ENCODE measurements at regions not wholly inside any gene's neighbourhood (a gene's known extent, or its start where the extent isn't known, plus 50 kb on each side); places are given as distances from the start of the nearest gene placed in this dataset.

DNA sequence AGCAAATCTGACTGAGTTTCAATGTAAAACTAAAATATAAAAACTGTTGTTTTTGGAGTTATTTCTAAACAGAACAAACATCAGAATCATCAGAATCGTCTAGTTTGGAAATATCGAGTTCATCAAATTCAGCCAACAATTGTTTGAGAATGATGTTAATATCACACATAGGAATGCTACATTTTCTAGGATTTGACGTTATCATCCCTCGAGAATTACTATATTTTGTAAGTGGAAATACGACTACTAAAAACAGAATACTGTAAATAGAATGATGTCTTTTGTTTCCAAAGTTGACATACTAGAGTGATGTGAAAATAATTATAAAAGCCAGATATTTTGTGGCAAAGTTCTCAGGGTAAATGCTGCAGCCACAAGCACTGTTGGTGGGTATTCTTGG lies 805.9 kb downstream of the TLE1 start:
- DNase-seq = no peak

DNA sequence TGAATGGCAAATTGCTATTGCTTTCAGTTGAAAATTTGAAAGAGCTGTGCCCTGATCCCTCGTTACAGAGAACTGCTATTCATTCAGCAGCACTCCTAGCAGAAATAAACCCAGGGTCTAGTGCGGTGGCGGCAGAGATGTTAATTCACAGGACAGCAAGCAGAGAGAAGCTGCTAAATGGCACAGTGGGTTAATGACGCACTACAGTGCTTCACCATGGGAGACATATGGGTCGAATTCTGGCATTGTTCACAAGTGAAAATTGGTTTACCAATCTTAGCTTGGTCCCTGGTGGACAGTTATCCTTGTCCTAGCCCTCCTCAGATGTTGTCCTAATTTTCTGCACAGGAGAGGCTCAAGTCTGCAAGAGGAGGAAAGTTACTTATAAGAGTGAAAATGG lies 807.4 kb downstream of the TLE1 start:
- DNase-seq = no peak

DNA sequence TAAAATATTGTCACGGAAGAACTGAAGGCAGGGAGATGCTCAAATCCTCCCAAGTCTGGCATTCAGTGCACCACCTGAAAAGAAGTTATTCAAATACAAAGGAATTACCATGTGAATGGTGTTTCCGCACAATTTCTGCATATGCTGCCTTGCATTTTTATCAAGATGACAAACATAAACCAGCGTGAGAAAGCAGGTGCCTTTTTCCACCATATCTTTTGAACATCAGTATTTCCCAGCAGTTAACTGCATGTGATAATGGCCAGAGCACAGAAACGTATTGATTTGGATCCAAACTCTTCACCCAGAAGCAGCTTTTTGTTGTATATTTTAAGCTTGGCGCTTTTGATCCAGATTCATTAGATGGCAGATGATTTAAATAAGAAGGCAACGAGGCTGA lies 808.0 kb downstream of the TLE1 start:
- no peak for DNase-seq

DNA sequence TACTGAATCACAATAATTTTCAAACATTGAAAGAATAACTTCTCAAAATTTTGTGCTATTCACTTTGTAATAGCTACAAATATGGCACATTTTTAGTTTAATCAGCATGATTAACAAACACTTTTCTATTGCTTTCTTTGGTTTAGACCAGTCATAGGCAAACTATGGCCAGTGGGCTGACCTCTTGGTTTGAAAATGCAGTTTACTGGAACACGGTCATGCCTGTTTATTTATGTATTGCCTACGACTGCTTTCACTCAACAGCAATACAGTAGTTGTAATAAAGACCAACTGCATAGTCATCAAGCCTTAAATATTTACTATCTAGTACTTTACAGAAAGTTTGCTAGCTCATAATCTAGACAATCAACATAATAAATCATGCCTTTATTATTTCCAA lies 810.8 kb downstream of the TLE1 start:
- DNase-seq = no peak

DNA sequence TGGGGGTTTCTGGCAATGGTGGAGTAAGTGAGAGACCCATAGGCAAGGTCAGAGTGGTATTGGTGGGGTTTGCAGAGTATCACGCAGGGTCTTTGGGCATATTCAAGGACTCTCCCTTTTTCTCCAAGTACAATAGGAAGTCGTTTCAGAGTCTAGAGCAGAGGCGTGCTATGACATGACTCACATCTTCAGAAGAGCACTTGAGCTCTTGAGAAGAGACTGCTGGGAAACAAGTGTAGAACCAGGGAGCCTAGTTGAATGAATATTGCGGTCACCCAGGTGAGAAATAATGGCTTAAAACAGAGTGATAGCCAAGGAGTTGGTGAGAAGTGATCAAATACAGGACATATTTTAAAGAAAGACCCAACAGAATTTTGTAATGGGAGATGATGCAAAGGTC lies 813.4 kb downstream of the TLE1 start:
- no peak for DNase-seq

DNA sequence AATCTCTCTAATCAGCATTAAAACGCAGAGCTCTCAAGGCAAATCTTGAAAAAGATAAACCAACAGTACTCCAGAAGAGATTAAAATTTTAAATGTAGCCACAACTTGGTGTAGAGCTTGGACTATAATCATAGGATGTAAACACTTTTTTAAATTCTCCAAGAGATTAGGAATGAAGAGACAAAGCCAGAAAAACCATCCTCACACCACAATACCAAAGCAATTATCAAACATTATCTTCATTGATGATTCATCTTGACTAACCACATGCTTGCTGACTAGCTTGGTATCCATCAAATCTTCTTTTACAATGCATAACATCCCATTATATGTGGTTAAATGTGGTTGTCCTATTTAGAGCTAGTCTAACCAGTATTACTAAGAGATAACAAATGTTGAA lies 815.1 kb downstream of the TLE1 start:
- no peak for DNase-seq

DNA sequence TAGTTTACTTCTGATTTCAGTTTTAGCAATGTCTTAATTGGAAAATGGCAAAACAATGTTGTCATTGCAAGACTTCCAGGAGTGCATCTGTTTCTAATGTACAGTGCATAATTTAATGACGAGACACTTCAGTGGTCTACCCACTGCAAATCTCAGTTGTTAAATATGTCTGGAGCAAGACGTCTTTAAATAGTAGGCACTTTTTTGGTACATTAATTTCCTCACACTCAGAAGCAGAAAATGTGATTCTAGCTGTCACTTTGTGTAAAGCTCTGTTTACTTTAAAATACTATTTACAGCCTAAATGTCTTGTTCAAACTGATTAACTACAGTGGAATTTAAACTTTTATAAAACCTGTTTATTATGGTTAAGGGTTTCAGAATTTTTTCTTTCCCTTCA lies 815.5 kb downstream of the TLE1 start:
- no peak for DNase-seq

DNA sequence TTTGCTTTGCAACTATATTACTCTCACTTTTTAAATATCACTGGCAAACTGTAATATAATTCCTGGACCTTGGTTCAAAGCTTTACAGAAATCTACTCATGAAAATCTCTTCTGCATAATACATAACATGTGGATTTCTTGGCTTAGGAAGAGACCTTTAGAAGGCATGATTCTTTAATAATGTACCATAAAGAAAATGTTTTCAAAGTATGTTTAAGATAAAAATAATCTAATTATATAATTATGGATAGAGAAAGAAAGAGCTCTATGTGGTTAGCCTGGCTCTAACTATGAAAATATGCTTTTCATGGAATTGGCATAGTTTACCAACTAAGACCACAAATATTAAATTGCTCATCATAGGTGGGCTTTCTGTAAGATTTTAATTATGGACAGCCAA lies 817.8 kb downstream of the TLE1 start:
- DNase-seq = no peak

DNA sequence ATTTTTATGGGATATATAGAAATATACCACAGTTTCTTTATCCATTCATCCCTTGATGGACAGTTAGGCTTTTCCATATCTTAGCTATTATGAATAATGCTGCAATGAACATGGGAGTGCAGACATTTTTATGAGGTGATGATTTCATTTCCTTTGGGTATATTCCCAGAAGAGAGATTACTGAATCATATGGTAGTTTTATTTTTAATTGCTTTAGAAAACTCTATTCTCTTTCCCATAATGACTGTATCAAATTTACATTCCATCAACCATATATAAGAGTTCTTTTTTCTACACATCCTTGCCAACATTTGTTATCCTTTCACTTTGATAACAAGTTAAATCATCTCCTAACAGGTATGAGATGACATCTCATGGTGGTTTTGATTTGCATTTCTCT lies 821.6 kb downstream of the TLE1 start:
- no peak for DNase-seq

DNA sequence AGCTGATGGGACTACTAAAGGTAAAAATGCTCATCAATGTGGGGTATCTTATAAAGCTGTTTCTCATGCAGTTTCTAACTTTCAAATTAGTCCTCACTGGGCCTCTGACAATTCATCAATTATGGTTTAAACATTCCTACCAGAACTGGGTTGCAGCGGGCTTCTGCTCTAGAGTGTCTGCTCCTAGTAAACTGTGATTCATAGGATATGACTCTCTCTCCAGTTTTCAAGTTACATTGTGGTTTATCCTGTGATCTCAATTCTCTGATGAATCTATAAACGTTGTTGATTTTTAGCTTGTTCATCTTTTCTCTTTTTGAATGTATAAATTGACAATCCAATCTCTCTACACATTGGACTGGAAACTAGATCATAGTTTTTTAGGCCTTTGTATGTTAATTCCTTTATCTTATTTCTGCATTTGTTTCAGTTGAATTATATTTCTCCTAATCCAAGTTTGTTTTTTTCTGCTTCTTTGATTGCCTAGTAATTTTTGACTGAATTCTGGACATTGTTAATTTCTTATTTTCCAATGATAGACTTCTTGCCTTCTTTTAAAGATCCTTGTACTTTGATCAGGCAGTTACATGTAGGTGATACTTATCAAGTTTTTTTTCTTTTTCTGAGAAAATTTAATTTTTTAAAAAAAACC lies 822.6 kb downstream of the TLE1 start:
- DNase-seq = no peak

DNA sequence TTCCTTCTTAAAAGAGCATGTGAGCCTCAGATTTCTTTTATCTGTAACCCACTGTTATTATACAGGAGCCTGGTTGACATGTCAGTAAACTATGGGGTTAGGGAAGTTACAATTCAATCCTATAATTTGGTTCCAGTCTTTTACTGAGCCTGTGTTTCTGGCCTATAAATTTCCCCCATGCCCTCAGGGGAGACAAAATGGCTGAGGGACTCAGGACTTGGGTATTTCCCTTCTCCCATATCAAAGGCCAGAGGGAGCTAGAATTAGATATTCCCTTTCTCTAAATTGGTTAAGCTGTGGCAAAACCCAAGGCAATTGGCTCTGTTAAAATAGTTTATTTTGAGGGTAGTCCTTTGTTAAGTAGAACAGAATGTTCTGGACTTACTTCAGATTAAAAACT lies 823.2 kb downstream of the TLE1 start:
- DNase-seq = no peak

DNA sequence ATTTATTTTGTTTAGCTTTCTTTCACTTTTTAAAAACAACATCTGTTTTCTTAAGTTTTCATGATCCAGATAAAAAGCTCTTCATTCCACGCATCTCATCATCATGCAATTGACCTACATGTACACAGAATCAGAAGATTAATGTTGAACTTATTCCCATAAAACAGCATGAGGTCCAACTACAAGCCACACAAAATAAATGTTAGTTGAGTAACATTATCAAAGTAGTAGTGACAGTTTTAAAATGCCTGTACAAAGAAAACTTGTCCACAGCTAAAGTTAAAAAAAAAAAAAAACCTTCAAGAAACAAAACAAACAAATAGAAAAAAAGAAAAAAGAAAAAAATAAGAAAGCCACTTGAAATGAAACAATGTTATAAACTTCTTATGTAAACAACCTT lies 846.3 kb downstream of the TLE1 start:
- no peak for DNase-seq

DNA sequence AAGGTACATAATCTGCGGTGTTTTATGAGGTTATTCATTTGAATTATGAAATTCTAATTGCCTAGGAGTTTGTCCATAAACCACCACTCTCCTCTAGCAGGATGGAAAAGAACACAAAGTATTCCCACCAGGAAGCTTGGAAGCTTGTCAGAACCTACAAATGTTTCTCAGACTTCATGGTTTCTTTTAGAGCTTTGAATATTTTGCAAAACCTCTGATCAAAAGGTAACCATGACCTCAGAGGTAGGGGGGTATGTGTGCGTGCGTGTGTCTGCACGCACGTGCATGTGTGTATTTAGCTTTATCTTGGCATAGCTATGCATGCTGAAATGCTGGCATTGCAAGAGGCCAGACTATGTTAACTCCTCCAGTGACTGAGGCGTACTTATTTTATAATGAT lies 847.0 kb downstream of the TLE1 start:
- no peak for DNase-seq

DNA sequence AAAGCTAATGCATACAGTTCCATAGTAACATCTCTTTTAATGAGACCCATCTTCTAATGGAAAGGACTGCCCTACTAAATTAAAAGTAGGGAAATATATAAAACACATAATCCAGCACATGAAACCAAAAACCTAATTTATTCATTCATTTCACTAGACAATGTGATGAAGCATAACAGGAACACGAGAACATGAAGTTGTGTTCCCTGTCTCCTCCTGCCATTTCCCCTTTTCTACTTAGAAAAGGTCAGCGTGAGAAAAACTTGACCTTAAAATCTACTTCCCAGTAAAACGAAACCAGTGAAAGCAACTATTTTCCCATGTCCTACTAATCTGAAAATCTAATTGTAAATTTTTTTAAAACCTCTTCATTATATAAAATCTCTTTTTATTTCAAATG lies 847.5 kb downstream of the TLE1 start:
- DNase-seq = no peak

DNA sequence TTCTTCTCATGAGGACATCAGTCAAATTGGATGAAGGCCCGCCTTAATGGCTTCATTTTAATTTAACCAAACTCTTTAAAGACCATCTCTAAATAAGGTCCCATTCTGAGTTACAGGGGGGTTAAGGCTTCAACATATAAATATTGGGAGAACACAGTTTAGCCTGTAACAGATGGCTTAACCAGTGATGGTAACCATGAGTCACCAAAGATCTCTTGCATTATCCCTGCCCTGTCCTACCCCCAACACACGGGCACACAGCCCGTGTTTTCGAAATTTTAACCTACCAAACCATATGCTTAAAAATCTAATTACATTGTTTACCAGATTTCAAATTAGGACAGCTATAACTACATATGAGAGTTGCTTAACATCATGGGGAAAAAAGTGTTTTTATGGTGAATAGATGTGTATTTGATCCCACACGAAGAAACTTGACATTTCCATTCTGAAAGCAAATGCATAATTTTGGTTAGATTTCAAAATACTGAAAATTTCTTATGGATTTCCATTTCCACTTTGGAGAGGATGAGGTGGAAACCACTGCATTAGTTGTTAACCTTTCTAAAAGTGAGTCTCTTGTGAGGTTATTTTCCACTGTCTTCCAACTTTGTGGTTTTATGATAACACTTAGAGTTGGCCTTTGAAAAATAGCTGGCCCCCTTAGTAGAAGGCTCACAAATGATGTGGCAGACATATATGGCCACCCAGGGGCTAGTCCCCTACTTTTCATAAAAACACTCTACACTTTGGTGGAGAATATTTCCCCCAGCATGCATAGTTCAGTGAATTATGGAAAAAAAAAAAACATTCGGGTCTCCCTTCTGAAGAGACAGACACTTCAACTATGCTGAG lies 849.3 kb downstream of the TLE1 start:
- no peak for DNase-seq

DNA sequence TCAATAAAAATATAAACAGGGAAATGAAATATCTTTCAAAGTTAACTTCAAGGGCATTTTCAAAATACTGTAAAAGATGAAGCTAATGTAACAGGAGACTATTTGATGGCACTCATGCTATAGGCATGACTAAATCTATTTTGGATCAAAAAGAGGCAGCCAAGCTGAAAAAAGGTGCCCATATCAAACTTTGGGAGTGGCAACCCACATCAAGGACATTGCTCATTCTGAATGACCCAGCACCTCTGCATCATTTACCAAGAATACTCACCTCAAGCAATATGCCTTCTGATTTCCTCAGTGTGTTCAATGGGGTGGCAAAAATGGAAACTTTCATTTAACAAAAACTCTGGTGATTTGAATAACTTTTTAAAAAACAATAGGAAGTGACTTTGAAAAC lies 853.3 kb downstream of the TLE1 start:
- no peak for DNase-seq

DNA sequence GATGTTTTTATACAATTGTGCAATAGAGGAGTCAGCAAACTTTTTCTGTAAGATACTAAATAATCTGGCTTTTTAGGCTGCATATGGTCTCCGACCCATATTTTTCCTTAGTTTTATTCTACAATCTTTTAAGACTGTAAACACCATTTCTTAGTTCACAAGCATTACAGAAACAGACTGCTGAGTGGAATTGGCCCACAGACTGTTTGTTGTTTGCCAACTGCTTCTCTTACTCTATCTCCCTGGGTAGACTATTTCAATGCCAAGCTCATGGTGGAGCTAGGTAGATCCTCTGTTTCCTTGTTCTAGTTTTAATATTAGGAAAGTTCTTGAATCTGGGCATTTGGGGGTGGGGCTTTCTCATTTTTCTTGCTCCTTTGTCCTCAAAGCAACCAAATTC lies 857.6 kb downstream of the TLE1 start:
- DNase-seq = no peak

DNA sequence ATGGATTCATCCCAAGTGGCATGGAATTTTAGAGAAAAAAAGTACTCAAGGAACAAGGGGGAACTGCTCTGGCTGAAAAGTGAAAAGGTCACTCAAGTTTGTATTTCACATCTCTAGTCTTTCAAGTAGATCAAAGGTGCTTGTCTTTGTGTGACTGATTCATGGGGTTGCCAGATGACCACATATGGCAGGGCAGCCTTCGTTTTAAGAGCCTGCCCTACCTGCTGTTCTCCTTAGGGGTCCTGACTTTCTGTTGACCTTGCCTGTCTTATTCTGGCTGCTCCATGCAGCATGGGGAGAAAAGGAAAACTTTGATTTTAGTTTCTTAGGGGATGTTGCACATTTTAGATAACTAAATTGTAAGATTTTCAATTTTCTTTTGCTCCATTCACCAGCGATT lies 877.7 kb downstream of the TLE1 start:
- no peak for DNase-seq

DNA sequence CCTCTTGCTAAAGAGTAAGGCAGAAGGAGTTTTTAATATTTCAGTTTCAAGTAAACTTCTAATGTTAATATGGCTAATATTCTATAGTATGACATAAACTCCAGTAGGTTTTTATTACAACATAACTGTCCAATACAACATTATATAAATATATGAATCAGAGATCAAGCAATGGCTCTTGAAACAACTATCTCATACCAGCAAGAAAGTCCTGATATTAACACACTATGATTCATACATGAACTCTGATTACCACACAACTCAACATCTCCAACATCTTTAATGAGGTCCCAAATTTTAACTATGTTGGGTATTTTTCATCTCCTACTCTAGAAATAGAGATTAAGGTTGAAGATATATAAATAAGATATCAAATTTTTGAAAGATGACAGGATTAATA lies 878.3 kb downstream of the TLE1 start:
- DNase-seq = no peak

DNA sequence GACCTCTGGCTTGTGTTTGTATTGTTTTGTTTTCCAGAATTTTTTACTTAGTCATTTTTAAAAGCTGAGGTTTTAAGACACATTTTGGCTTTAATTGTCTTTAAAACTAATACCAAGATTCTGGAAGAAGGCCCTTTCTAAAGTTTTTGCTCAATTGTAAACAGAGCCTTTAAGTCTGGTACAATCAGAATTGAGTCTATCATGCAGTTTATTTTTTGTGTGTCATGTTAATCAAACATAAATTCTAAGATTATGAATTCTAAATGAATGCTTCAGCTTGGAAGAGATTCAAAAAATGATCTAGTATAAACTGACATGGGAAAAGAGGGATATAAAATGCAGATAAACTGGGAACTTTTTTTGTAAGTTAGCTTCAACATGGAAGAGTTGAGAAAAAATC lies 882.7 kb downstream of the TLE1 start:
- no peak for DNase-seq

DNA sequence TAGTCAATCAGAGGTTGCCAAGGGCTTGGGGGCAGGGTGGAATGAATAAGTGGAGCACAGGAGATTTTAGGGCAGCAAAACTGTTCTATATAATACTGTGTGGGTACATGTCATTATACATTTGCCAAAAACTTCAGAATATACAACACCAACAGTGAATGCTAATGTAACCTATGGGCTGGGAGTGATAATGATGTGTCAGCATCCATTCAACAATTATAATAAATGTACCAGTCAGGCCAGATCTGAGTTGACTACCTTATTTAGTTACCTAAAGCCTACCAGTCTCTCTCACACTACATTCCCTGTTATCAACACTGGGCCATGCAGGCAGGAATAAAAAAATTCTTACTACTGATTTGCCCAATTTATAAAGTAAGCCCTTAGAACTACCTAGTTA lies 884.5 kb downstream of the TLE1 start:
- DNase-seq = no peak

DNA sequence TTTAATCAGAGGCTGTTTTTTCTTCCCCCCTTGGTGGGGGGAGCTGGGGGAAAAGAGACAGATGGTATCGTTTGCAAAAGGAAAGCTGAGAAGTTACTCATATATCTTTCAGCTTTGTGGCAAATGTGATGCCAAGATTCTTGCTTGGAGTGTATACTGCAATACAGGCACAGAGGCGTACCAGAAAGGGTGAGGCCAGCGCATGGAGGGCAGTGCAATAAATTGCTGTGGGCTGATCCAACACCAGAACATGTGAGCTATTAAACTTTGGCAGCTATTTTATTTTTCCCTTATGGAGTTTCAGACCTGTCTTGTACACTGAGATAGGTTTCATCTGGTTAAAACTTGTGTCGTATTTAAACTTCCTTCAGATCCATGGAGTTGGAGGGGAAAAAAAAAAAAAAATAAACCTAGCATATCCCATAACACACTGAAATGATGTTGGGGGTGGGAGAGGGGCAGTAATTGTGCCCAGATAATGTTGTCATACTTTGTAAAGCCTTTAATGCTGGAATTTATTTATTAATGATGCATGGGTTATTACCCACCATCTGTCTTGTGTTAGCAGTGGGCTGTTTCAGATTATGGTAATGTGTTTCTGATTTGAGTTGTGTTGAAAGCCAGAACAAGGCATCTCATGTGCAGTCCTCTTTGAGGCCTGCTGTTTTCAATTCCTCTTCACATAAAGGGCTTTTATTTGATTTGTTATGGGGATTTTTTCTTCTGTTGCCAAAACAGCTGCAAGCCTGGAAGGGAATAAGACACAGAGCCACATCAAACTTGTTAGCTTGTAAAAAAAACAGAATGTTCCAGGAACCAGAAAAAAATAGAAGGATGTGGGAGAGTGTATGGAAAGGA lies 891.3 kb downstream of the TLE1 start:
- no peak for DNase-seq

DNA sequence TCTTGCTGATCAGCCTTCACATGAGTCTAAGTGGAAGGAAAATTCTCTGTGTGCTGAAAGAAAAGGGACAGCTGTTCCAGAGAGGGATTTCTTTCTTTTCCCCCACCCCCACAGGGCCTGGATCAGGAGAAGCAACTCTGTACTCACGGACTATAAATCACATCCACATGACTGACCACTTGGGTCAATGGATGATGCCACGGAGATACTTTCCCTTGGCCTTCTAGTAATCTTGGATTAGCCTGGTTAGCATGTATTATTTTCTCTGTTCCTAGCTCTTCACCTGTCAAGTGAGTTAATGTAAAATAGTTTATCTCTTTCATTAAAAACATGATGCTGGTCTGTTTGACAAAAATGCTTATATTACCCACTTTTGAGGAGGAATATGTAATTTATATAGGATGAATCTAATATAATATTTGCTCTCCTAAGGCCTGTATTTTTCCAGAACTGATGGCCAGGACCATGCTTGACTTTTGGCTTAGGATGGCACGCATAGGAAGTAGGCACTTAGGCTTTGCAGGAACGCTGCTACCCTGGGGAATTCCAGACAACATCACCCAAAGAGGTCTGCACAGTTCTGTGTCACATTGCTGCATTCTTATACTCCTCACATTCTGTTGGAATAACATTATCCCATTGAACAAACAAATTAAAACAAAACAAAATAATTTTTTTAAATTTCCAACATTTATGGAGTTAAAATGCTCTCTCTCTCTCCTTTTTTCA lies 892.1 kb downstream of the TLE1 start:
- DNase-seq = no peak

All from activated naive CD4-positive, alpha-beta T cell (primary cell).